TTC549 (cell line): ENCODE measurements at regions not wholly inside any gene's neighbourhood (a gene's known extent, or its start where the extent isn't known, plus 50 kb on each side); places are given as distances from the start of the nearest gene placed in this dataset.

Experiments
- FAIRE-seq: peaks from 2 replicates; lab custom pipeline; 2012; peaks lifted over from hg19 to GRCh38; lab: Jason Lieb, UNC

GRCh38 chr4:56206258-56206657 lies 181.0 kb downstream of the AASDH start:
- FAIRE-seq, result no peak

GRCh38 chr4:56200275-56200674 lies 187.0 kb downstream of the AASDH start:
- no peak for FAIRE-seq

GRCh38 chr4:56198265-56198664 lies 189.0 kb downstream of the AASDH start:
- FAIRE-seq, result no peak

GRCh38 chr4:56197387-56197786 lies 189.9 kb downstream of the AASDH start:
- FAIRE-seq, result no peak

- no peak for FAIRE-seq
Measured at GRCh38 chr4:56195025-56195424, 192.3 kb downstream of the AASDH start.

GRCh38 chr4:56191534-56191933 lies 195.8 kb downstream of the AASDH start:
- no peak for FAIRE-seq

- FAIRE-seq, result no peak
Measured at GRCh38 chr4:56187688-56188087, 199.6 kb downstream of the AASDH start.

GRCh38 chr4:56186808-56187523 lies 200.3 kb downstream of the AASDH start:
- no peak for FAIRE-seq

- FAIRE-seq, result no peak
Measured at GRCh38 chr4:56185901-56186300, 201.4 kb downstream of the AASDH start.

GRCh38 chr4:56184214-56184613 lies 203.1 kb downstream of the AASDH start:
- no peak for FAIRE-seq

GRCh38 chr4:56183344-56183959 lies 203.8 kb downstream of the AASDH start:
- FAIRE-seq, result no peak

- FAIRE-seq, result no peak
Measured at GRCh38 chr4:56182356-56182755, 204.9 kb downstream of the AASDH start.

GRCh38 chr4:56181140-56181953 lies 205.9 kb downstream of the AASDH start:
- no peak for FAIRE-seq

GRCh38 chr4:56169061-56169460 lies 218.2 kb downstream of the AASDH start:
- FAIRE-seq, result no peak

- no peak for FAIRE-seq
Measured at GRCh38 chr4:56164907-56165306, 216.2 kb downstream of the CEP135 start.

GRCh38 chr4:56160636-56161035 lies 211.9 kb downstream of the CEP135 start:
- no peak for FAIRE-seq

GRCh38 chr4:56158483-56158882 lies 209.7 kb downstream of the CEP135 start:
- FAIRE-seq, result no peak

- FAIRE-seq, result no peak
Measured at GRCh38 chr4:56156141-56156540, 207.4 kb downstream of the CEP135 start.

GRCh38 chr4:56155432-56155831 lies 206.7 kb downstream of the CEP135 start:
- FAIRE-seq, result no peak

GRCh38 chr4:56149591-56149990 lies 200.8 kb downstream of the CEP135 start:
- FAIRE-seq, result no peak

- no peak for FAIRE-seq
Measured at GRCh38 chr4:56148428-56148827, 199.7 kb downstream of the CEP135 start.

GRCh38 chr4:56147371-56147770 lies 198.6 kb downstream of the CEP135 start:
- no peak for FAIRE-seq

- no peak for FAIRE-seq
Measured at GRCh38 chr4:56146956-56147355, 198.2 kb downstream of the CEP135 start.
